ENCODE measurements at regions not wholly inside any gene's neighbourhood (a gene's known extent, or its start where the extent isn't known, plus 50 kb on each side); places are given as distances from the start of the nearest gene placed in this dataset.

- peaks cover 4% of the 10 kb centered on the region; the same call in 1 of the 2 replicates for H3K9me3 Mint-ChIP-seq
- H3K27ac Mint-ChIP-seq = no peak overlapping the region
- no peak overlapping the region for H3K4me3 Mint-ChIP-seq
- H3K36me3 Mint-ChIP-seq (ENCODE audit: low read depth) = no peaks in the 10 kb centered on the region
- H3K4me1 Mint-ChIP-seq (ENCODE audit: low read depth) = no peaks in the 10 kb centered on the region
- H3K27me3 Mint-ChIP-seq (ENCODE audit: insufficient read depth) = peaks cover 2% of the 10 kb centered on the region; the same call in 1 of the 2 replicates
- DNase-seq = no peak
- TF ChIP-seq CTCF (IDR thresholded peaks at IDR 0.05) = no peak
Measured at GRCh38 chr6:6832439-6832838, 243.9 kb downstream of the LY86 start.

DNA sequence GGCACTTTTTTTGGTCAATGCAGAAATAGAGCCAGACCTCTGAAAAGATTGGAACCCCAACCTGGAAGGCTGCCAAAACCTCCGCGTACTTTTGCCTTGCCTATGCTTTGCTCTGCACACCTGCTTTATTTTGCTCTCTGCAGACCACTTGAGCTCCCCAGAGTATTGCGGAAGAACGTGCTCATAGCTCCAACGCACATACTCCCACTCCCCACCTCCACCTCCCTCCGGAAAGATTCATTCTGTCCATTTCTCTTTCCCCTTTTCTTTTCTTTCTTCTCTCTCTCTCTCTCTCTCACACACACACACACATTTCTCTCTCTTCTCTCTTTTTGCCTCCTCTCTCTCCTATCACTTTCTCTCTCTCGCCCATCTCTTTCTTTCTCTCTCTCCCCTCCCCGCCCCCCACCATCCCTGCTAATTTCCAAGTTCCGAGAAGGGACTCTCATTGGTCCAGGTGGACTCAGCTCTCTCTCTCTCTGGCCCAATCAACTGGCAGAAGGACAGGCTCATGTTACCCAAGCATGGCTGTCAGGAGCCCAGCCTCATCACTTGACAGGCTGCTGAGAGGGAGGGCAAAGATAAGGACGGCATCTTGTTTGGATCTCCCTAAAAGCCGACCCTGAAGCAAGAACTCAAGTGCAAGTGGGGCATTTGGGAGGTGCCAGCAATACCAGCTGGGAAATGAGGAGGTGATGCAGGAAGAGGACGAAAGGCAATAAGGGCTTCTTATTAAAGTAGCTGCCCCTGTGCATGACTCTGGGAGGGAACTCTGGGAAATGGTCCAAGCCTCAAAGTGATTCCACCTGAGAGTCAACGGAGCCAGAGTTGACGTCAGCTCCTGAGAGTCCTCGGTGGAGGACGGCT lies 246.1 kb downstream of the LY86 start:
- Mint-ChIP-seq H3K27ac (no peak overlapping the region), H3K4me3 (no peak overlapping the region), H3K36me3 (ENCODE audit: low read depth) (no peaks in the 10 kb centered on the region), H3K4me1 (ENCODE audit: low read depth) (no peaks in the 10 kb centered on the region), H3K9me3 (peaks cover 6% of the 10 kb centered on the region; the same call in 1 of the 2 replicates), H3K27me3 (ENCODE audit: insufficient read depth) (peaks cover 5% of the 10 kb centered on the region; the same call in 1 of the 2 replicates)
- TF ChIP-seq CTCF (IDR thresholded peaks at IDR 0.05) = no peak
- DNase-seq = no peak

DNA sequence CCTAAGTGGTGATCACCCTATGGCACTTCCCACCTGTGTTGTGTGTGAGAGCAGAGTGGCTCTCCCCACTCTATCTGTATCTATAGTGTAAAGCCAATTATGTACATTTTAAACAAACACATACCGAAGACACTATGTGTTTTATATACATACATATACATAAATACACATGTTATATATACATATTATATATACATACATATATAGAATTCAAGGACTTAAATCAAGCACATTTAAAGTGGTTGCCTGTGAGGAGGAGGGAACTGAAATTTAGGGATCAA lies 246.6 kb downstream of the LY86 start:
- Mint-ChIP-seq H3K27ac (no peak overlapping the region), H3K27me3 (ENCODE audit: insufficient read depth) (peaks cover 5% of the 10 kb centered on the region; the same call in 1 of the 2 replicates), H3K36me3 (ENCODE audit: low read depth) (no peaks in the 10 kb centered on the region), H3K4me1 (ENCODE audit: low read depth) (no peaks in the 10 kb centered on the region), H3K9me3 (peaks cover 7% of the 10 kb centered on the region; the same call in 1 of the 2 replicates), H3K4me3 (no peak overlapping the region)
- DNase-seq = no peak
- TF ChIP-seq CTCF (IDR thresholded peaks at IDR 0.05) = no peak

DNA sequence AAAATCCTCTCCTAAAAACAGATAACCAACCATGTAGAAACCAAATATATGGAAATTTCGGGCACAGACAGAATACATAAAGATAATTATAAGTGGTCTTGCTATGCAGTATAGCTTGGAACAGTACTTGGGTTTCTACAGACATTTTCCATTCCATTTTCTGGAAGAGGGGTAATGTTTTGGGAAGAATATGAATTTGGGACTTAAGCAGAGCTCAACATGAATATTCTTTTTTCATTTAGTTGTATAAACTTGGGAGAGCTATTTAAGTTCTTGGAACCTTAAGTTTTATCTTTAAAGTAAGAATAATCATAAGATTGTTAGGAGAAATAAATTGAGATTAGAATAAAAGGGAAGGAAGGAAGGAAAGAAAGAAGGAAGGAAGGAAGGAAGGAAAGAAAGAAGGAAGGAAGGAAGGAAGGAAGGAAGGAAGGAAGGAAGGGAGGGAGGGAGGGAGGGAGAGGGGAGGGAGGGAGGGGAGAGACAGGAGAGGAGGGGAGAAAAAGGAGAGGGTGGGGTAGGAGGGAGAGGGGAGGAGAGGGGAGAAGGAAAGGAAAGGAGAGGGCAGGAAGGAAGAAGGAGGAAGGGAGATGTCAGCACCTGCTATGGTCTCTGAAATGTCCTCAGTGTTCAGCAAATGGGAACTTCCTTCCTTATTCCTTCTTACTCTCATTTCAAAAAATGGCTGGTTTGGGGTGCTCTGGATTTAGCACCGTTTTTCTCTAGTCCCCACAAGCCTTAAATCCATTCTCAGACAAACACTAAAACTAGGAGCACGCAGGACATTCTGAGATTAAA lies 248.3 kb downstream of the LY86 start:
- no peak for TF ChIP-seq CTCF (IDR thresholded peaks at IDR 0.05)
- Mint-ChIP-seq H3K9me3 (peaks cover 13% of the 10 kb centered on the region), H3K4me3 (no peak overlapping the region), H3K36me3 (ENCODE audit: low read depth) (no peaks in the 10 kb centered on the region), H3K27ac (no peak overlapping the region), H3K27me3 (ENCODE audit: insufficient read depth) (peaks cover 6% of the 10 kb centered on the region; the same call in 1 of the 2 replicates), H3K4me1 (ENCODE audit: low read depth) (peaks cover under 1% of the 10 kb centered on the region; the same call in 1 of the 2 replicates)
- no peak for DNase-seq

DNA sequence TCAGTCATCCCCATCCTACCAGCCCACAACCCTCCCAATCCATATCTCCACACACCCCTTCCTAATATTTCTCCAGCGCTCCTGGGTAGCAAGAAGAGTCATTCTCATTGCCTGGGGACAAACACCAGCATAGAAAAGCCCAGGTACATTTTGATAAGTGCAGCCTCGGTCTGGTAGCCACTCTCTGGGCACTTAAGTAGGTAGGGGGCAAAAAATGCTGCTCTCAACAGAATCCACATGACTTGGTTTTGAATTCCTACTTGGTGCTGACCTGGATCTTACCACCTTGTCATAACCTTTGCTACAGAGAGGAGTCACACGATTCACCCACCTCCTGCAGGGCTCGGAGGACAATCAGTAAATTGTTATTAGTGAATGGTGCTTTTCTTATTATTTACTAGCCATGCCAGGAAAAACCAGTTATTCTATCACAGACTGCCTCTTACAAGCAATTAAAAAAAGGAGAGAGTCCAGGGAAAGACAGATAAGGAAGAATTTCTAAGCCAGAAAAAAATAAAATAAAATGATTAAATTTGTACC lies 249.1 kb downstream of the LY86 start:
- no peak for TF ChIP-seq CTCF (IDR thresholded peaks at IDR 0.05)
- Mint-ChIP-seq H3K27ac (no peak overlapping the region), H3K4me1 (ENCODE audit: low read depth) (peaks cover 9% of the 10 kb centered on the region; the same call in 1 of the 2 replicates), H3K9me3 (peaks cover 12% of the 10 kb centered on the region), H3K27me3 (ENCODE audit: insufficient read depth) (peaks cover 6% of the 10 kb centered on the region; the same call in 1 of the 2 replicates), H3K4me3 (no peak overlapping the region), H3K36me3 (ENCODE audit: low read depth) (no peaks in the 10 kb centered on the region)
- DNase-seq = no peak

All from HFFc6 (cell line).